ENCODE measurements at regions not wholly inside any gene's neighbourhood (a gene's known extent, or its start where the extent isn't known, plus 50 kb on each side); places are given as distances from the start of the nearest gene placed in this dataset.

DNA sequence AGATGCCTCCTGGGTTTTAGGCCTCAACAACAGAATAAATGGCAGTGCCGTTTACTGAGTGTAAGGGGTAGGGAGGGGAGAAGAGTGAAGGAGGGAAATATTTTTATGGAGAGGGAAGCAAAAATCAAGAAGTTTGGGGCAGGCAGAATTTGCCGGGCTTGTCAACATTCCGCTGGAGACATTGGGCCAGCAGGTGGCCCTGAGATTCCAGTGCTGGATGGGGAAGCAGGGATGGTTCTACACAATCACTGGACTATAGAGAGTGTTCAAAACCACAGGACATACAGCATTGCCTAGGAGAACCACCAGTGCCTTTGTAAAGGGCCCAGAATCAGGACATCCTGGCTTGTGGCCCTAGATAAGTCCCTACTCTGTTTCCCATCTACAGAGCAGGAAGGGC, 598.6 kb upstream of the MGMT start:
- no peaks in the 10 kb centered on the region for H4K20me1 ChIP-seq
- H3K9me3 ChIP-seq, result no peaks in the 10 kb centered on the region
- peaks cover 11% of the 10 kb centered on the region for H3K4me1 ChIP-seq
- no peaks in the 10 kb centered on the region for H3K27me3 ChIP-seq
- H3K4me2 ChIP-seq, result no peak overlapping the region
- TF ChIP-seq Cebpa-rat (IDR thresholded peaks at IDR 0.05), result no peak
- H3K27ac ChIP-seq, result no peak overlapping the region
- no peaks in the 10 kb centered on the region for H3K36me3 ChIP-seq
- H3K4me3 ChIP-seq, result no peak overlapping the region
- no peak overlapping the region for H3K9ac ChIP-seq

DNA sequence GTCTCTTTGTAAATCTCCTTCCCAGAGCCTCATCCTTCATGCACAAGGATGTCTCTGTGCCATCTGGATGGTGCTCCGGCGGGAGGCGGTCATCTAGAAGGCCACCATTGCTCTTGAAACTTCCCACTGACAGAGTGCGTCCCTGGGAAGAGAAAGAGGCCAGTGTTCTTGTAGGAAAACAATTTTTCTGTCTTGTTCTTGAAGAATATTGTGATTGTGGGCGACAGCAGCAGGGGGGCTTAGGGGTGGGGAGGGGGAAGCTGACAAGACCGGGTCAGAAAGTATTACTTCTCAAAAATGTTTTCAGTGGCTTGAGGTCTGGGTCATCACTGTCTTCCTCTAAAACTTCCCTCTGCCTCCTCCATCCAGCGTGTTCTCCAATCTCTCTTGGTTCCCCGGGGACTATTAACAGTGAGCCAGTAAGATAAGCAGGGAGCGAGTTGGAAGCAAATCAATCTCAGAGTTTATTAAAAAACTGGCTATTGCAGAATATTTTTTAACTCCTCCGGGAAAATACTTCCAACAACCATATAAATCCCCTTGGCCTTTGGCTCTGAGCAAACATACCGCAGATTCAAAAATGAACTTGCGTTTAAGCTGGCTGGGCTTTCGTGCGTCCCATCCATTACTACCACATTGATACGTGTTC, 597.8 kb upstream of the MGMT start:
- Histone ChIP-seq H4K20me1 (no peaks in the 10 kb centered on the region), H3K27ac (no peak overlapping the region), H3K4me3 (no peak overlapping the region), H3K4me1 (peaks cover 11% of the 10 kb centered on the region), H3K36me3 (no peaks in the 10 kb centered on the region), H3K4me2 (no peak overlapping the region), H3K27me3 (no peaks in the 10 kb centered on the region), H3K9me3 (no peaks in the 10 kb centered on the region), H3K9ac (no peak overlapping the region)
- TF ChIP-seq Cebpa-rat (IDR thresholded peaks at IDR 0.05), result no peak

DNA sequence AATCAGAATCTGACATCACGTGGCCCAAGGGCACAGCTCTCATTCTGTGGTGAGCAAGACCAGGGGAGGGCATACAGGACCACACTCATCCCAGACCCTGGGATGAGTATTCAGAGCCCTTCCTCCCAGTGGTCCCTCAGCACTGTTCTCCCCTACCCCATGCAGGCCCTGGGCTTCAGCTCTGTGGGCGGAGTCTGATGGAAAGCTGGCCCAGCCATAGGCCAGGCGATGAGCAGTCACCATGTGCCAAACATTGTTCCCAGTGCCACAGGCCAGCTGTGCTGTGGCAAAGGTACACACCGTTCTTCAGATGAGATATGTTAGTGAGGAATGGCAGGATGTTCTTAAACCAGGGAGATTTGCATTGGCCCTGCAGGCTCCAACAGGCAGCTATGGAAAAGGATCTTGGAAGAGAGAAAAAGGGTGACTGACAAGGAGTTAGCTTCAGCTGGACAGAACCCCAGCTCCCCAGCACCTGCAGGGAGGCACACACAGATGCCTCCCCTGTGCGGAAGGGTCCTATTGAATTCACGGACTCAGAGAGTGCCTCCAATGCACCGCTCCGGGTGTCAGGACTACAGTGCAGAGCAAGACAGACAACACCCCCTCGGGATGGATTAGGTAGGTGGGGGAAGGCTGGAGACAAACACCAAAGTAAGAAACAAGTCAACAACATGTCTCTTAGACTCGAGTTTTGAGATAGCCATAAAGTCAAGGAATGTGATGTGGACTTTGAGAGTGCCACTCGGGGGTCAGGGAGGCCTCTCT, 596.0 kb upstream of the MGMT start:
- Histone ChIP-seq H3K36me3 (no peaks in the 10 kb centered on the region), H3K27me3 (no peaks in the 10 kb centered on the region), H4K20me1 (no peaks in the 10 kb centered on the region), H3K9me3 (no peaks in the 10 kb centered on the region), H3K9ac (no peak overlapping the region), H3K4me2 (no peak overlapping the region), H3K27ac (no peak overlapping the region), H3K4me1 (peaks cover 6% of the 10 kb centered on the region), H3K4me3 (no peak overlapping the region)
- no peak for TF ChIP-seq Cebpa-rat (IDR thresholded peaks at IDR 0.05)

GRCh38 chr10:128871671-128872231, 595.3 kb upstream of the MGMT start:
- Histone ChIP-seq H3K27ac (no peak overlapping the region), H3K4me2 (no peak overlapping the region), H3K36me3 (no peaks in the 10 kb centered on the region), H3K9me3 (no peaks in the 10 kb centered on the region), H3K27me3 (no peaks in the 10 kb centered on the region), H3K4me3 (no peak overlapping the region), H3K4me1 (no peaks in the 10 kb centered on the region), H3K9ac (no peak overlapping the region), H4K20me1 (no peaks in the 10 kb centered on the region)
- TF ChIP-seq Cebpa-rat (IDR thresholded peaks at IDR 0.05), result no peak

GRCh38 chr10:128873411-128874054, 593.5 kb upstream of the MGMT start:
- H4K20me1 ChIP-seq, result no peaks in the 10 kb centered on the region
- H3K4me1 ChIP-seq, result no peaks in the 10 kb centered on the region
- no peak overlapping the region for H3K4me2 ChIP-seq
- H3K9ac ChIP-seq, result no peak overlapping the region
- no peaks in the 10 kb centered on the region for H3K9me3 ChIP-seq
- no peaks in the 10 kb centered on the region for H3K27me3 ChIP-seq
- H3K36me3 ChIP-seq, result no peaks in the 10 kb centered on the region
- H3K27ac ChIP-seq, result no peak overlapping the region
- no peak overlapping the region for H3K4me3 ChIP-seq
- no peak for TF ChIP-seq Cebpa-rat (IDR thresholded peaks at IDR 0.05)

DNA sequence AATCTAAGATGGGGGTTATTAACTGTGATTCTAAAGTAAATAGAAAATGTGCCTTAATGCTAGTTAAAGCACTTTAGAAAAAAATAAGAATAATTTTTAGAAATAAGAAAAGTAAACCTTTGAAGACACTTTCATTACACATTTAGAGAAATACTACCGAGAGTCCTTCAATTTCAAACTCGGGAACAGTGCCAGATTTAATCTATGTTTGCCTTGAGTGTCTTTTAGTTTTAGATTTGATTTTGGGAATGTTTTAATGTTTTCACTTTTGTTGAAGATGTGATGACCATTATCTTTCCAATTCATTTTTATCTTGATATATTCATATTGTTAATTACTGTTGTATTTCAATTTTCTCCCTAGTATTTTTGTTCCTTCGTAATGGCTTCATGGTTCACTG, 592.7 kb upstream of the MGMT start:
- Histone ChIP-seq H3K27me3 (no peaks in the 10 kb centered on the region), H3K9ac (no peak overlapping the region), H3K4me1 (no peaks in the 10 kb centered on the region), H3K4me2 (no peak overlapping the region), H3K27ac (no peak overlapping the region), H3K36me3 (no peaks in the 10 kb centered on the region), H3K9me3 (no peaks in the 10 kb centered on the region), H4K20me1 (no peaks in the 10 kb centered on the region), H3K4me3 (no peak overlapping the region)
- no peak for TF ChIP-seq Cebpa-rat (IDR thresholded peaks at IDR 0.05)

- Histone ChIP-seq H3K4me2 (no peak overlapping the region), H3K36me3 (no peaks in the 10 kb centered on the region), H3K9ac (no peak overlapping the region), H3K4me1 (no peaks in the 10 kb centered on the region), H3K27me3 (no peaks in the 10 kb centered on the region), H4K20me1 (no peaks in the 10 kb centered on the region), H3K27ac (no peak overlapping the region), H3K4me3 (no peak overlapping the region), H3K9me3 (no peaks in the 10 kb centered on the region)
- no peak for TF ChIP-seq Cebpa-rat (IDR thresholded peaks at IDR 0.05)
Measured at GRCh38 chr10:128875030-128875744, 591.9 kb upstream of the MGMT start.

- TF ChIP-seq Cebpa-rat (IDR thresholded peaks at IDR 0.05), result no peak
- Histone ChIP-seq H3K36me3 (no peaks in the 10 kb centered on the region), H3K27ac (no peak overlapping the region), H3K4me3 (no peak overlapping the region), H3K9ac (no peak overlapping the region), H3K4me2 (no peak overlapping the region), H3K4me1 (no peaks in the 10 kb centered on the region), H3K9me3 (no peaks in the 10 kb centered on the region), H3K27me3 (no peaks in the 10 kb centered on the region), H4K20me1 (no peaks in the 10 kb centered on the region)
Measured at GRCh38 chr10:128875956-128876736, 590.9 kb upstream of the MGMT start.

DNA sequence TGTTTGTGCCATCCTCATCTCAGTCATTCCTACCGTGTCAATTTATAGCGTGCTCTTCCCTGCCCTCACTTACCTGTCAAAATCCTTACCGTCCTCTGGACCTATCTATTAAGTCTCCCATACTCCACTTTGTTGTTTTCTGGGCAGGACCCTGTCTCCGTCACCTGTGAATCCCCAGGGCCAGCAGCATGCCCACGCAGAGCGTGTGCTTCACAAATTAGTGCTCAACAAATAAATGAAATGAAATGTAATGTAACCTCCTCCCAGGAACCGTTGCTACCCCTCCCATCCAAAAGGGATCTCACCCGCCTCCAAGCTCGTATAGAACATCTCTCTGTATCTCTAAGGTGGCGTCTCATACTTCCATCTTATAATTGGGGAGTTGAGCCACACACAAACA, 589.9 kb upstream of the MGMT start:
- TF ChIP-seq Cebpa-rat (IDR thresholded peaks at IDR 0.05), result no peak
- Histone ChIP-seq H3K9me3 (no peaks in the 10 kb centered on the region), H3K27ac (no peak overlapping the region), H3K4me3 (no peak overlapping the region), H3K4me1 (no peaks in the 10 kb centered on the region), H3K4me2 (no peak overlapping the region), H3K27me3 (no peaks in the 10 kb centered on the region), H3K9ac (no peak overlapping the region), H3K36me3 (no peaks in the 10 kb centered on the region), H4K20me1 (no peaks in the 10 kb centered on the region)
